NCI-H128 (cell line): ENCODE measurements at regions not wholly inside any gene's neighbourhood (a gene's known extent, or its start where the extent isn't known, plus 50 kb on each side); places are given as distances from the start of the nearest gene placed in this dataset.
"Not testable (repeated sequence)": the region's sequence is repeated elsewhere in the genome, so short reads cannot be mapped to it uniquely, and the experiment has no call there.

Experiments
- DNase-seq: peaks from one replicate; lab custom pipeline; 2025; ENCODE audit not compliant: unreplicated experiment; lab: John Stamatoyannopoulos, UW

GRCh38 chr12:60630796-60631195 is 1035.0 kb downstream of the SLC16A7 start:
- DNase-seq: no peak

- DNase-seq: no peak
Measured at GRCh38 chr12:60644076-60644475, 1048.2 kb downstream of the SLC16A7 start.

GRCh38 chr12:60666895-60667294 is 1071.1 kb downstream of the SLC16A7 start:
- DNase-seq: no peak

- DNase-seq: no peak
Measured at GRCh38 chr12:60672949-60673348, 1077.1 kb downstream of the SLC16A7 start.

- DNase-seq: no peak
Measured at GRCh38 chr12:60684988-60685655, 1089.3 kb downstream of the SLC16A7 start.

GRCh38 chr12:60689137-60689536 is 1093.3 kb downstream of the SLC16A7 start:
- no peak for DNase-seq

- DNase-seq: no peak
Measured at GRCh38 chr12:60693019-60693626, 1097.3 kb downstream of the SLC16A7 start.

- DNase-seq: no peak
Measured at GRCh38 chr12:60704171-60704914, 1108.5 kb downstream of the SLC16A7 start.

GRCh38 chr12:60710246-60710645 is 1114.4 kb downstream of the SLC16A7 start:
- no peak for DNase-seq

- no peak for DNase-seq
Measured at GRCh38 chr12:60714141-60714900, 1118.5 kb downstream of the SLC16A7 start.

- no peak for DNase-seq
Measured at GRCh38 chr12:60724475-60724874, 1128.6 kb downstream of the SLC16A7 start.

GRCh38 chr12:60724984-60725383 is 1129.2 kb downstream of the SLC16A7 start:
- no peak for DNase-seq

GRCh38 chr12:60752589-60752988 is 1156.8 kb downstream of the SLC16A7 start:
- DNase-seq: no peak

- no peak for DNase-seq
Measured at GRCh38 chr12:60758224-60758623, 1162.4 kb downstream of the SLC16A7 start.

- no peak for DNase-seq
Measured at GRCh38 chr12:60760965-60761364, 1165.1 kb downstream of the SLC16A7 start.

GRCh38 chr12:60801166-60801565 is 1205.3 kb downstream of the SLC16A7 start:
- not testable (repeated sequence) for DNase-seq

- DNase-seq: no peak
Measured at GRCh38 chr12:60803147-60803546, 1207.3 kb downstream of the SLC16A7 start.

GRCh38 chr12:60805364-60805763 is 1209.5 kb downstream of the SLC16A7 start:
- DNase-seq: no peak

GRCh38 chr12:60819794-60820193 is 1224.0 kb downstream of the SLC16A7 start:
- DNase-seq: no peak

GRCh38 chr12:60822580-60822979 is 1226.8 kb downstream of the SLC16A7 start:
- DNase-seq: no peak

- DNase-seq: no peak
Measured at GRCh38 chr12:60830381-60830780, 1234.6 kb downstream of the SLC16A7 start.
